ENCODE measurements at regions not wholly inside any gene's neighbourhood (a gene's known extent, or its start where the extent isn't known, plus 50 kb on each side); places are given as distances from the start of the nearest gene placed in this dataset.

DNA sequence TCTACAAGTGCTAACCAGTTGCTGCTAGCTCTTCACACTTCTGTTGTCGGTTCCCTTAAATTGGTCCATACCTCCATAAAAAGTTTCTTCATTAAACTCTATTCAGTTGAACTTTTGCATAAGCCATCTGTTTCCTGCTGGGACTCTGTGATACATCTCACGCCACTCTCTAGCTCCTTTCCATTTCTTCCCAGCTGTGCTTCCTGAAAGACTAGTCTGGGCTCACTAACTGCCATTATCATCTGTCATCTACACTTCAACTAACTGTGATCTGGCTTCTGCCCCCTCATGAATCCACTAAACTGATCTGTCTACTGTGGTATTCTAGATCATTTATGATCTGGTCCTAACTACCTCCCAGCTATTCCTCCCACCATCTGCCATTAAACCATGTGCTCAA lies 78.3 kb downstream of the ELAPOR2 start:
- TF ChIP-seq, protein P1, sequence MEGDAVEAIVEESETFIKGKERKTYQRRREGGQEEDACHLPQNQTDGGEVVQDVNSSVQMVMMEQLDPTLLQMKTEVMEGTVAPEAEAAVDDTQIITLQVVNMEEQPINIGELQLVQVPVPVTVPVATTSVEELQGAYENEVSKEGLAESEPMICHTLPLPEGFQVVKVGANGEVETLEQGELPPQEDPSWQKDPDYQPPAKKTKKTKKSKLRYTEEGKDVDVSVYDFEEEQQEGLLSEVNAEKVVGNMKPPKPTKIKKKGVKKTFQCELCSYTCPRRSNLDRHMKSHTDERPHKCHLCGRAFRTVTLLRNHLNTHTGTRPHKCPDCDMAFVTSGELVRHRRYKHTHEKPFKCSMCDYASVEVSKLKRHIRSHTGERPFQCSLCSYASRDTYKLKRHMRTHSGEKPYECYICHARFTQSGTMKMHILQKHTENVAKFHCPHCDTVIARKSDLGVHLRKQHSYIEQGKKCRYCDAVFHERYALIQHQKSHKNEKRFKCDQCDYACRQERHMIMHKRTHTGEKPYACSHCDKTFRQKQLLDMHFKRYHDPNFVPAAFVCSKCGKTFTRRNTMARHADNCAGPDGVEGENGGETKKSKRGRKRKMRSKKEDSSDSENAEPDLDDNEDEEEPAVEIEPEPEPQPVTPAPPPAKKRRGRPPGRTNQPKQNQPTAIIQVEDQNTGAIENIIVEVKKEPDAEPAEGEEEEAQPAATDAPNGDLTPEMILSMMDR (IDR thresholded peaks at IDR 0.05) = no peak
- no peak for TF ChIP-seq POLR2A (IDR thresholded peaks at IDR 0.05)
